Transverse colon (tissue), 4 donors: ENCODE measurements at regions not wholly inside any gene's neighbourhood (a gene's known extent, or its start where the extent isn't known, plus 50 kb on each side); places are given as distances from the start of the nearest gene placed in this dataset.

Source experiments
- DNase-seq: peaks from one replicate; pipeline ENCODE4 v3.0.0-alpha.2; 2019
- H3K27ac ChIP-seq, 4 donors: fragments of 200-600 bp; sonication (generic); 2 replicates each; pipeline ENCODE4 v1.5.1; 2016 to 2018; ENCODE audit warnings: inconsistent platforms in 4 of 4
- H3K27me3 ChIP-seq: fragments of 200-600 bp; sonication (generic); 2 replicates; pipeline ENCODE4 v1.5.1; 2017; ENCODE audit warnings: inconsistent platforms
- H3K36me3 ChIP-seq, 4 donors: fragments of 200-600 bp; sonication (generic); 2 replicates each; pipeline ENCODE4 v1.5.1; 2017 to 2019; ENCODE audit warnings: inconsistent platforms in 4 of 4
- H3K4me1 ChIP-seq, 4 donors: fragments of 200-600 bp; sonication (generic); 2 replicates each; pipeline ENCODE4 v1.5.1; 2017 to 2020; ENCODE audit warnings: inconsistent platforms in 4 of 4
- H3K4me3 ChIP-seq, 4 donors: fragments of 200-600 bp; sonication (generic); 1 replicate in 1 of 4; 2 replicates in 3 of 4; pipeline versions ENCODE4 v1.5.1 to v1.6.1; 2017 to 2019; ENCODE audit warnings: inconsistent platforms in 4 of 4
- H3K9me3 ChIP-seq, 2 donors: fragments of 200-600 bp; sonication (generic); 2 replicates each; pipeline ENCODE4 v1.5.1; 2017 to 2019; ENCODE audit warnings: inconsistent platforms in 2 of 2
- CTCF ChIP-seq, 5 experiments: fragments of 200-600 bp in 3 of 5; fragments of 450-650 bp in 2 of 5; sonication (generic) in 3 of 5; IDR thresholded peaks; 1 replicate in 2 of 5; 2 replicates in 3 of 5; pipeline ENCODE4 v1.5.1; 2016 to 2017; ENCODE audit warnings: antibody characterized with exemption in 5 of 5, inconsistent platforms in 3 of 5, mild to moderate bottlenecking in 2 of 5, moderate library complexity in 1 of 5
- EP300 ChIP-seq: sonication (generic); formaldehyde crosslinking; IDR thresholded peaks from one replicate; pipeline ENCODE4 v1.6.1; 2017; ENCODE audit warnings: antibody characterized with exemption, low read depth
- POLR2A ChIP-seq: fragments of 450-650 bp; IDR thresholded peaks from one replicate; pipeline ENCODE4 v1.6.1; 2016; ENCODE audit warnings: antibody characterized with exemption, mild to moderate bottlenecking, moderate library complexity
- POLR2AphosphoS5 ChIP-seq, 3 donors: sonication (generic); formaldehyde crosslinking; IDR thresholded peaks; one replicate each; pipeline ENCODE4 v1.6.1; 2016; ENCODE audit warnings: antibody characterized with exemption in 3 of 3
- WGBS, 2 donors: methylation state at CpG; one replicate each; pipeline ENCODE4 v1.1.5; 2018; ENCODE audit warnings: low coverage in 1 of 2; 5-methylcytosine and 5-hydroxymethylcytosine counted together
- in situ Hi-C, 4 donors: fragments of 200-750 bp; cut with MboI; loops; one replicate each; pipeline versions ENCODE4 v1.15.0 to v1.15.1; 2017; ENCODE audit warnings: low sequenced_read_pairs in 3 of 4, low pct_ligation_motif_present in 1 of 4, low pct_unique_long_range_greater_than_20kb in 1 of 4
- intact Hi-C: fragments of 100-400 bp; cut with DNase I; formaldehyde crosslinking; loops from one replicate; pipeline ENCODE4 v1.15.1; 2023; ENCODE audit warnings: low total_unique reads

- Histone ChIP-seq H3K27ac (no peak overlapping the region), H3K9me3 (no peaks in the 10 kb centered on the region), H3K4me1 (no peaks in the 10 kb centered on the region), H3K36me3 (no peaks in the 10 kb centered on the region), H3K4me3 (no peak overlapping the region), H3K27me3 (no peaks in the 10 kb centered on the region)
- TF ChIP-seq POLR2AphosphoS5 (IDR thresholded peaks at IDR 0.05) (no peak), EP300 (no peak), CTCF (IDR thresholded peaks at IDR 0.05) (no peak), POLR2A (no peak)
- intact Hi-C loops: no loop called here
- no peak for DNase-seq
- in situ Hi-C loops: no loop called here
Measured at GRCh38 chr19:27935669-27936068, 1277.3 kb downstream of the UQCRFS1 start.

GRCh38 chr19:27929399-27929798 is 1283.6 kb downstream of the UQCRFS1 start:
- DNase-seq: no peak
- H3K4me1 ChIP-seq: no peaks in the 10 kb centered on the region
- in situ Hi-C loops (no loop called here), intact Hi-C loops (no loop called here)
- TF ChIP-seq POLR2AphosphoS5 (IDR thresholded peaks at IDR 0.05): no peak
- no peak for TF ChIP-seq CTCF (IDR thresholded peaks at IDR 0.05)
- TF ChIP-seq EP300: no peak
- TF ChIP-seq POLR2A: no peak
- WGBS, 2 donors: 58 to 68% methylated on average over 3 of the region's 3 CpGs
- no peaks in the 10 kb centered on the region for H3K27me3 ChIP-seq
- H3K27ac ChIP-seq: no peak overlapping the region
- H3K36me3 ChIP-seq: no peaks in the 10 kb centered on the region
- no peak overlapping the region for H3K4me3 ChIP-seq
- no peaks in the 10 kb centered on the region for H3K9me3 ChIP-seq

GRCh38 chr19:27925202-27925601 is 1287.7 kb downstream of the UQCRFS1 start:
- no peak overlapping the region for H3K27ac ChIP-seq
- intact Hi-C loops (no loop called here), in situ Hi-C loops (no loop called here)

GRCh38 chr19:27922970-27923369 is 1290.0 kb downstream of the UQCRFS1 start:
- intact Hi-C loops (no loop called here), in situ Hi-C loops (no loop called here)
- no peak overlapping the region for H3K4me3 ChIP-seq
- TF ChIP-seq POLR2AphosphoS5 (IDR thresholded peaks at IDR 0.05) (no peak), EP300 (no peak), POLR2A (no peak), CTCF (IDR thresholded peaks at IDR 0.05) (no peak)
- no peaks in the 10 kb centered on the region for H3K4me1 ChIP-seq
- H3K27me3 ChIP-seq: no peaks in the 10 kb centered on the region
- DNase-seq: no peak
- no peak overlapping the region for H3K27ac ChIP-seq
- WGBS, 2 donors: 69 to 77% methylated on average over 3 of the region's 3 CpGs
- H3K9me3 ChIP-seq: no peaks in the 10 kb centered on the region
- H3K36me3 ChIP-seq: no peaks in the 10 kb centered on the region

More at GRCh38 chr19:27925202-27925601, 1287.7 kb downstream of the UQCRFS1 start:
- Histone ChIP-seq H3K36me3 (no peaks in the 10 kb centered on the region), H3K27me3 (no peaks in the 10 kb centered on the region), H3K9me3 (no peaks in the 10 kb centered on the region), H3K4me3 (no peak overlapping the region), H3K4me1 (no peaks in the 10 kb centered on the region)
- 59 to 82% methylated on average over 2 of the region's 2 CpGs for WGBS, 2 donors
- TF ChIP-seq POLR2AphosphoS5 (IDR thresholded peaks at IDR 0.05) (no peak), CTCF (IDR thresholded peaks at IDR 0.05) (no peak), POLR2A (no peak), EP300 (no peak)
- DNase-seq: no peak
